Right cardiac atrium (tissue), 5 donors: ENCODE measurements at regions not wholly inside any gene's neighbourhood (a gene's known extent, or its start where the extent isn't known, plus 50 kb on each side); places are given as distances from the start of the nearest gene placed in this dataset.

Source experiments
- ATAC-seq, 2 donors: fragments of 200-7000 bp; cut with Tn5 transposase; one replicate each; pipeline versions ENCODE4 v1.8.0 to v1.9.1; 2020; ENCODE audit warnings: moderate library complexity in 2 of 2, mild to moderate bottlenecking in 1 of 2
- DNase-seq, 3 donors: peaks; one replicate each; pipeline ENCODE4 v3.0.0-alpha.2; 2020
- H3K27ac ChIP-seq: one replicate; pipeline ENCODE4 v1.5.1; 2013; ENCODE audit warnings: mild to moderate bottlenecking, low read length, control low read depth, moderate library complexity
- H3K27me3 ChIP-seq: one replicate; pipeline ENCODE4 v1.6.1; 2013; ENCODE audit not compliant: control insufficient read depth, insufficient read depth
- H3K4me1 ChIP-seq: one replicate; pipeline ENCODE4 v1.6.1; 2013; ENCODE audit warnings: low read length; ENCODE audit not compliant: control insufficient read depth, insufficient read depth
- H3K4me3 ChIP-seq: one replicate; pipeline ENCODE4 v1.5.1; 2013; ENCODE audit warnings: low read length, control low read depth
- H3K9me3 ChIP-seq: one replicate; pipeline ENCODE4 v1.6.1; 2013; ENCODE audit warnings: low read length; ENCODE audit not compliant: control insufficient read depth
- WGBS: extraction: QIAGEN DNeasy Blood & Tissue Kit; methylation state at CpG from one replicate; pipeline ENCODE4 v1.1.7; 2013; 5-methylcytosine and 5-hydroxymethylcytosine counted together
- intact Hi-C, 4 donors: fragments of 100-400 bp; cut with DNase I; formaldehyde crosslinking; loops; one replicate each; pipeline versions ENCODE4 v1.11.0 to v1.14.0; 2022 to 2023
- donor health status: healthy with polysubstance abuse.
- donor health status: DM: no; HTN: yes; CAD: no.
- donor health status: DM: no; HTN: no; CAD: no.
- donor health status: DM: no; HTN: yes; CAD: no; lungs with severe emphysema.
- donor health status: DM: yes; HTN: yes; CAD: no.

DNA sequence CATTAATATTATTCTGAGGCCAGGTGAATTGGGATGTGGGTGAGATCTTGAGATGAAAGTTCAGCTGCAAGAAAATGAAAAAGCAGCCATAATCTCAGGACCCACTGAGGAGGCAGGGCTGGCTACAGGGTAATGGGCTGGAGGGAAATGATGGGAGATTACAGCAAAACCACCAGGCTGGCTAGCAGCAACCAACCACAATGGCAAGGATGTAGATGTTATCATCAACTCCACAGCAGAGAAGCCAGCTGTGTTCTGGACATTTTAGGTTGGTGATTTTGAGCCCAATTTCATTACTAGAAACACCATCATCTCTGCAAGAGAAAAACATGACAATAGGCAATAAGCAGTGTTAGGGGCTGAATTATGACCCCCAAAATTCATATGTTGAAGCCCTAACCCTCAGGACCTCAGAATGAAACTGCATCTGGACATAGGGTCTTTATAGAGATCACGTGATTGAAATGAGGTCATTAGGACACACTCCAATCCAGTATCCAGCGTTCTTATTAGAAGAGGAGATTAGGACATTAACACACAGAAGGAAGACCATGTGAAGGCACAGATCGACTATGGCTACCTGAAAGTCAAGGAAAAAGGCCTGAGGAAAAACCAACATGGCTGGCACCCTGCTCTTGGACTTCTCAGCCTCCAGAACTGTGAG lies 139.8 kb upstream of the KIT start:
- no peak for DNase-seq
- H3K27me3 ChIP-seq: no peaks in the 10 kb centered on the region
- H3K4me3 ChIP-seq: no peak overlapping the region
- intact Hi-C loops: no loop called here
- no peak for ATAC-seq
- no peaks in the 10 kb centered on the region for H3K9me3 ChIP-seq
- H3K27ac ChIP-seq: no peak overlapping the region
- 92% methylated on average over 3 of the region's 3 CpGs for WGBS
- no peaks in the 10 kb centered on the region for H3K4me1 ChIP-seq

DNA sequence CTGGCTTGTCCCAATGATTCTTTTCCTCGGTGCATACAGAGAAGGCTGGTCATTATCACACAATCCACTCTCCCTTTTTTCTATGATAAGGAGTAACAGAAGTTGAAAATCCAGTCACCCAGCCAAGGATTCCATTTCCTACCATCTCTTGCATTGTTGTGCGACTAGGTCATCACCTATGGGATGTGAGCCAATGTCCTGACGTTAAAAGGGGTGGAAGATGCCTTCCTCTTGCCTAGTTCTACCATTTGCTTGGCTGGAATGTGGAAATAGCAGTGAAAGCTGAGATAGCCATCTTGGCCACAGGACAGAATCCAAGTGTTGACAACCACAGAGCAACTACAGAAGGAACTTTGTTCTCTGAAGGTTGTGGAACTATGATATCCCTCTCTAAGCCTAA lies 132.2 kb upstream of the KIT start:
- intact Hi-C loops: no loop called here
- WGBS: 36% methylated on average over 3 of the region's 3 CpGs
- no peaks in the 10 kb centered on the region for H3K4me1 ChIP-seq
- no peaks in the 10 kb centered on the region for H3K27me3 ChIP-seq
- DNase-seq (no peak), ATAC-seq (no peak)
- H3K9me3 ChIP-seq: no peaks in the 10 kb centered on the region
- no peak overlapping the region for H3K4me3 ChIP-seq
- no peak overlapping the region for H3K27ac ChIP-seq

DNA sequence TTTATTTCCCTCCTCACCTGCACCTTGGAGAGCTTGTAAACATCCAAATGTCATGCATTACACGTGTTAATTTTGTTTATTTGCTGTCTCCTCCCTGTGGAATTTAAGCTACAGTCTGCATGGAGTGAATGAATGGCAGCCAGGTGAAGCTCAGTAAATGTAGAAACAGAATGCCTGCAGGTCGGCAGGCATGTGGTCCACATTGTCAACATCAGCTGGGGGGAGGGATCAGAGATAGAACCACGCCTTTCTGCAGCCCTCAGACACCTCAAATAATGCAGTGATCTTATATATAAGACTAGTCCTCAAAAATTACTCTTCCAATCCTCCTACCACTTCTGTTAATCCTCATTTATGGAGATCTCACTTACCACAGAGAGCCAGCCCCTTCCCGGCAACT lies 131.2 kb upstream of the KIT start:
- no peaks in the 10 kb centered on the region for H3K4me1 ChIP-seq
- H3K27me3 ChIP-seq: no peaks in the 10 kb centered on the region
- ATAC-seq (no peak), DNase-seq (no peak)
- H3K9me3 ChIP-seq: no peaks in the 10 kb centered on the region
- intact Hi-C loops: no loop called here
- H3K27ac ChIP-seq: no peak overlapping the region
- no peak overlapping the region for H3K4me3 ChIP-seq
- WGBS: 66% methylated on average over 4 of the region's 4 CpGs

DNA sequence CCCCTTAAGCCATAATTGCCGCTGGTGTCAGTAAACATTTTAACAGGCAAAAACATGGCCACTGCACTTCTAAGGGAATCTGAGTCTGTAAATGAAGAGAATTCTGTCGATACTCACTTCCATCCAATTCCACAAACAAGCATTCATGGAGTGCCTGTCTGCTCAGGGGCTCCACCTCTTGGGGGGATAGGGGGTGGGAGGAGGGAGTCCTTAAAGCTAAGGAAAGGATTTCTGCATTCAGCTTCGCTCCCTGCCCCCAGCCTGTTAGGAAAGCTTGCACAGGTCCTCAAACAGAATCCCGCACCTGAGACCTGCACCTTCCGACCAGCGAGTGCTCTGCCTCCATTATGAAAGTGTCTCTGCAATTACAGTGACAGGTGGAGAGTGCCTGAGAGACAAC lies 130.2 kb upstream of the KIT start:
- no peak overlapping the region for H3K4me3 ChIP-seq
- WGBS: 76% methylated on average over 6 of the region's 6 CpGs
- intact Hi-C loops: no loop called here
- no peaks in the 10 kb centered on the region for H3K4me1 ChIP-seq
- H3K27ac ChIP-seq: no peak overlapping the region
- ATAC-seq (no peak), DNase-seq (no peak)
- H3K27me3 ChIP-seq: no peaks in the 10 kb centered on the region
- H3K9me3 ChIP-seq: no peaks in the 10 kb centered on the region

DNA sequence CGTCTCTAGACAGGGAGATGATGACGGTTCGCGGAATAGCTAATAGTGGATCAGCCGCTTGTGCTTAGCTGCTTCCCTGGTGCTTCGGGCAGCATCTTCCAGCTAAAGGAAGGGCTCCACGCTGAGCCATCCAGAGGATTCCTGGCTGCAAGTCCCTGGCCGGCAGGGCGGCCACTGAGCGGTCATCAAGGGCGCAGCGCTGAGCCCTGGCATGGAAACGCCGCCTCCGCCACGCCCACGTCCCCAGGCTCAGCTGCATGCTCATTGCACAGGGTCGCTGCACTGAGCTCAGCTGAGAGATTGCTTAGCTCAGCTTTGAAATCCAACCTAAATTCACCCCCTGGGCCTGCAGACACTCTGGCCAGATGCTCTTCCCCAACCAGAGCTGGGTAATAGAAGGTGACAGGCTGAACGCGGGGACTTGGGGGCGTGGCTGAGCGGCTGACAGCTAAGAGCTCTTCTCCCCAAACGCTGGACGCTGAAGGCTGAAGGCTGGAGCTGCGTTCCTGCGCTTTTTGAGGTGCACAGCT lies 118.2 kb upstream of the KIT start:
- DNase-seq: peak; percentile 65 to 88 (median 86)
- Histone ChIP-seq H3K4me1 (no peaks in the 10 kb centered on the region), H3K27me3 (no peaks in the 10 kb centered on the region), H3K27ac (no peak overlapping the region), H3K9me3 (no peaks in the 10 kb centered on the region), H3K4me3 (peak overlapping the region; percentile 58)
- ATAC-seq: peak; percentile 96
- WGBS: 7% methylated on average over 26 of the region's 26 CpGs
- intact Hi-C loops: no loop called here

DNA sequence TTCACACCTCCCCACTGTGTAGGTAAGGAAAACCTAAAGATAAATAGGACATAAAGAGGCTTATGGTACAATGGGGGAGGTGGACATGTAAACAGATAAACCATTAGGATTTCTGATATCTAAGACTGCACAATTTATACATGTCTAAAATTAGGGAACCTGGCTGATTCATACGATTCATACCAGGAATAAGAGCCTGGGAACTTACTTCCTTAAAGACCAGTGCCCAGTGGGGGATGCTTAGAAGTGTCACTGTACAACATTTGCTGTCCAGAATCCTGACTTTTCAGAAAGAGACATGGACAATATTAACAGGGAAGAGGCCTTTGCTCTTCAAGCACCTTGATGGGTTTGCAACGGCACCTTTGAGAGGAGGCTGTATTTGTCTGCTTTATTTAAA lies 116.8 kb upstream of the KIT start:
- Histone ChIP-seq H3K27ac (no peak overlapping the region), H3K9me3 (no peaks in the 10 kb centered on the region), H3K4me1 (no peaks in the 10 kb centered on the region), H3K27me3 (no peaks in the 10 kb centered on the region), H3K4me3 (no peak overlapping the region)
- DNase-seq (no peak), ATAC-seq (no peak)
- intact Hi-C loops: no loop called here
- WGBS: 71% methylated on average over 2 of the region's 2 CpGs

DNA sequence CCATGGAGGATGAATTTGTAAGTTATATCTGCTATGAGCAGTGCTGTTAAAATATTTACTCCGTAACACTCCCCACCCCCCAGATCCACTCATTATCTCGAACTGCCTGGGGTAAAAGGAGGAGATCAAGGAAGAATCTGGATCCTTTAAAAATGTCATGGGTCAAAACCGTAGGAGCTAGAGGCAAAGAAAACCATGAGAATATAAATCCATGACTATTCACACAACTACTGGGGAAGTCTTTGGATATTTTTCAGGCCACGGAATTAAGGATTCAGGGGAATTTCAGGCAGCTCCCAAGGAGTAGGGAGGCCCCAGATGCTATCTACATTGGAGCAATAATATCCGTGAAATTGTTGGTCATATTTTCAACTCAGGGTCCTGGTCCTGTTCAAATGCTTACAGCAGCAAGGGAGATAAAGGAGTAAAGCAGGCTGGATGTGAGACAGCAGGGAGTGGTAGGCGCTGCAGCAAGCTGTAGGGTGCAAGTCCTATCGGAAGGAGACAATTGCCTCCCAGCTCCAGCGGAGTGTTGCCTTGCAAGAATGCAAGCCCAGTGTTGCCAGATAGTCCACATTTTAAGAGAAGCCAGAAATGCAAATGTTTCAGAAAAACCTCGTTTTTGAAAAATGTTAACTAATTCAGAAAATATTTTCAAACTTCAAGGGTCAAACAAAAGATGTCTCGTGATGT lies 116.2 kb upstream of the KIT start:
- H3K4me1 ChIP-seq: no peaks in the 10 kb centered on the region
- H3K27me3 ChIP-seq: no peaks in the 10 kb centered on the region
- intact Hi-C loops: no loop called here
- H3K27ac ChIP-seq: no peak overlapping the region
- no peak for ATAC-seq
- DNase-seq: no peak
- H3K9me3 ChIP-seq: no peaks in the 10 kb centered on the region
- 71% methylated on average over 10 of the region's 10 CpGs for WGBS
- no peak overlapping the region for H3K4me3 ChIP-seq

DNA sequence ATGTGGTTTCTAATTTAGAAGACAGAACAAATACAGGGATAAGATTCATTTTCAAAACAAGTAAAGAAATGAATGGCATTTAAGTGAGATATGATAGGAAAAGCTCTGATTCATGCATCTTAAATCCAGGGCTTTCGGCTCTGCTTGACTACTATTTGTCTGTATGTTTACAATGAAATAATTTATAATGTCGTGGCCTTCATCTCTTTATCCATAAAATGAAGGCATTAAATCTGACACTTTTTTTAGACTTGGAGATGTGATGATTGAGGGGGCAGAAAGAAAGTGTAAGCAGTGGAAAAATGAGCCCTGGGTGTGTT lies 115.7 kb upstream of the KIT start:
- ATAC-seq (no peak), DNase-seq (no peak)
- no peak overlapping the region for H3K27ac ChIP-seq
- intact Hi-C loops: no loop called here
- H3K9me3 ChIP-seq: no peaks in the 10 kb centered on the region
- no peaks in the 10 kb centered on the region for H3K4me1 ChIP-seq
- H3K27me3 ChIP-seq: no peaks in the 10 kb centered on the region
- H3K4me3 ChIP-seq: no peak overlapping the region
- WGBS: 62% methylated on average over 2 of the region's 2 CpGs

DNA sequence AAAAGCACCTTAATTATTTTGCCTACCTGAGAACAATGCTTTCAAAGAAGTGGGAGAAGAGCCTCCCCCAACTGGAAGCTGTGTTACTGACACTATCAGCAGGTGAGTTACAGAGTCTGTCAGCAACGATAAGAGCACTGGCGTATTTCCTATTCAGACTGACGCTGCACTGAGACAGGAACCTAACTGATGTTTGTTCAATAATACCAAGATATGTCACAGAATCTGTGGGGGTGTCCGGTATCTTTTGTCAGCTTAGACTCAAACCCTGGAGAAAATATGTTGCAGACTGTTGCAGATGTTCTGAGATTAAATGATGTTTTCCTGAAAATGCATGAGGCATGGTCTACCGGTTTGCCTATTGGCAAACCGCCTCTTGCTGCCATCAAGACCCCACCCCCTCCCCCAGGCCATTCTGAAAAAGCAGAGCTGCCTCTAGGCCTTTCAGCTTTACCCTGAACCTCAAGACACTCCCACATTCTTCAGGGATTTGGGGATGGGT lies 115.2 kb upstream of the KIT start:
- ATAC-seq (no peak), DNase-seq (no peak)
- WGBS: 49% methylated on average over 6 of the region's 6 CpGs
- intact Hi-C loops: no loop called here
- H3K27me3 ChIP-seq: no peaks in the 10 kb centered on the region
- no peaks in the 10 kb centered on the region for H3K4me1 ChIP-seq
- no peaks in the 10 kb centered on the region for H3K9me3 ChIP-seq
- no peak overlapping the region for H3K27ac ChIP-seq
- no peak overlapping the region for H3K4me3 ChIP-seq

DNA sequence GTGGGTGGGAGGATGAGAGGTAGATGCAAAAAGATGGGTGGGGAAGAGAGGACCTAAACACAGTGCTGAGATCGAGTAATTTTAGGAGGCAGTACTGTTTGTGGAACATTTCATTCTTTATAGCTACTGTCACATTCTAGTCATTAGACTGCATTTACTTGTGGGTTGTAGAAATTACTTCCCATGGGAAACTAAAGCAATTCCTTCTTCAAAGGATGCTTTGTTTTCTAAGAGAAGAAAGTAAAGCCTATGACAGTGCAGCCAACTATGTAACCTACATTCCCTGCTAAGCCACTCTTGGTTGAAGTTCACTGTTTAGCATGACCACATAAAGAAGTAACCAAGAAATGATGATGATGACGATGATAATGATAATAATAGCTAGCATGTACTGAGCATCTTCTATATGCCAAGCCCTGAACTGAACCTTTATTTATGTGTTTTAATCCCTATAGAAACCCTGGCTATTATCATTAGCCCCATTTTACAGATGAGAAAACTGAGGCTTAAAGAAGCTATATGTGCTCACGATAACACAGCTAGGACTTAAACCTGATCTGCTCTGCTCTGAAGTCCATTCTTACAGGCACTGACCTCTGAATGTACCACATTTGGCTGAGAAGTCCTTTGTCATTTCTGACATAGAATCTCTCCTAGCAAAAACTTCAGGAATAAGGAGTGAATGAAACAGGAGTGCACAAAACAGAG lies 114.5 kb upstream of the KIT start:
- no peak overlapping the region for H3K27ac ChIP-seq
- ATAC-seq: no peak

DNA sequence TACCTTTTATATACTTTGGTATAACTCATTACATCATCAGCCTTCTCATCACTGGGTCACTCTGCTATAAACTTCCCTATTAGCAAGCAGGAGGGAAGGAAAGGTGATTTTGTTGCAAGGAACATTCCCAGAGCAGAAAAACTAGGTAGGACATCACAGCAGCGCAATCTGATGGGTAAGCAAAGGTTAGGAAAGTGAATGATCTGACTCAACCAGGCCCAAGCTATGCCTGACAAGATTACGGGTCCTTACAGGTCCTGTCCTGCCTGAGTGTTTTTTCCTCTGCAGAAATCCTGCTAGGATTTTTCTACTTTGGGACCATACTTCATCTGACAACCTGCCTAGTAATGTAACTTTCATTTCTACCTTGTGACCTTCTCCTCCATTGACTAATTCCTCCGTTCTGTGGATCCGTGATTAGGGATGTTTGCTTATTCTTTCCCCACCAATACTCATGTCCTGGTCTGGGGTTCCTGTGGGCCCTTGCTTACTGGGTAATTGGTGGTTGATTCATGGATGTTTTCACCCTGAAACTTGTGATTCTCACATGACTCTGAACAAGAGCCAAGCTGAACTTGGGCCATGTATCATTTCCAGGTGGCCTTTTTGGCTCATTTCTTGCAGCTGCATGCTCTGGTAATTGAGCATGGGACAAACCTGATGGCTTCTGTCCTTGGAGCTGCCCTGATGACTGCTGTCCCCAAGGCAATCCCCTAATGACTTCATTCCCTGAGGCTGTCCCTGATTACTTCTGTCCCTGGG lies 111.9 kb upstream of the KIT start:
- intact Hi-C loops: no loop called here
- Histone ChIP-seq H3K27me3 (no peaks in the 10 kb centered on the region), H3K9me3 (no peaks in the 10 kb centered on the region), H3K4me3 (no peak overlapping the region), H3K4me1 (no peaks in the 10 kb centered on the region), H3K27ac (no peak overlapping the region)
- WGBS: 85% methylated on average over 4 of the region's 4 CpGs
- DNase-seq (no peak), ATAC-seq (no peak)

More for the DNA sequence above, 114.5 kb upstream of the KIT start:
- Histone ChIP-seq H3K9me3 (no peaks in the 10 kb centered on the region), H3K27me3 (no peaks in the 10 kb centered on the region), H3K4me3 (no peak overlapping the region), H3K4me1 (no peaks in the 10 kb centered on the region)
- WGBS: 80% methylated on average over 3 of the region's 3 CpGs
- intact Hi-C loops: no loop called here
- DNase-seq: no peak
